Hepatocyte (in vitro differentiated cells): ENCODE measurements at regions not wholly inside any gene's neighbourhood (a gene's known extent, or its start where the extent isn't known, plus 50 kb on each side); places are given as distances from the start of the nearest gene placed in this dataset.

Experiments
- DNase-seq: peaks from one replicate; pipeline ENCODE4 v3.0.0-alpha.2; 2016; ENCODE audit warnings: low spot score
- H2AFZ ChIP-seq: fragments of 200-600 bp; sonication (generic); 2 replicates; pipeline ENCODE4 v1.6.0; 2016; ENCODE audit warnings: antibody characterized with exemption, mild to moderate bottlenecking
- H3K27ac ChIP-seq: fragments of 200-600 bp; sonication (generic); 2 replicates; pipeline ENCODE4 v1.5.1; 2016; ENCODE audit warnings: mild to moderate bottlenecking
- H3K27me3 ChIP-seq: fragments of 200-600 bp; sonication (generic); 2 replicates; pipeline ENCODE4 v1.6.1; 2016
- H3K36me3 ChIP-seq: fragments of 200-600 bp; sonication (generic); replicated peaks from 2 replicates; pipeline ENCODE4 v1.5.1; 2016; ENCODE audit warnings: low read depth; ENCODE audit not compliant: insufficient read depth
- H3K4me1 ChIP-seq: fragments of 200-600 bp; sonication (generic); 2 replicates; pipeline ENCODE4 v1.5.1; 2016; ENCODE audit warnings: mild to moderate bottlenecking, moderate library complexity; ENCODE audit not compliant: insufficient read depth
- H3K4me2 ChIP-seq: fragments of 200-600 bp; sonication (generic); 2 replicates; pipeline ENCODE4 v1.6.0; 2016
- H3K4me3 ChIP-seq: fragments of 200-600 bp; sonication (generic); 2 replicates; pipeline ENCODE4 v1.5.1; 2016; ENCODE audit warnings: mild to moderate bottlenecking
- H3K79me2 ChIP-seq: fragments of 200-600 bp; sonication (generic); 2 replicates; pipeline ENCODE4 v1.6.0; 2017; ENCODE audit warnings: mild to moderate bottlenecking
- H3K9me2 ChIP-seq: fragments of 200-600 bp; sonication (generic); replicated peaks from 2 replicates; pipeline ENCODE4 v1.6.0; 2017; ENCODE audit warnings: mild to moderate bottlenecking; ENCODE audit not compliant: insufficient read depth
- H3K9me3 ChIP-seq: fragments of 200-600 bp; sonication (generic); 2 replicates; pipeline ENCODE4 v1.5.1; 2016; ENCODE audit warnings: low read depth, mild to moderate bottlenecking
- H4K20me1 ChIP-seq: fragments of 200-600 bp; sonication (generic); 2 replicates; pipeline ENCODE4 v1.6.0; 2016; ENCODE audit warnings: mild to moderate bottlenecking; ENCODE audit not compliant: insufficient read depth, poor library complexity, severe bottlenecking
- EZH2 ChIP-seq: fragments of 200-600 bp; sonication (generic); IDR thresholded peaks from 2 replicates; pipeline ENCODE4 v1.6.1; 2016; ENCODE audit warnings: antibody characterized with exemption, mild to moderate bottlenecking, borderline replicate concordance
- EZH2phosphoT487 ChIP-seq: fragments of 200-600 bp; sonication (generic); IDR thresholded peaks from one replicate; pipeline ENCODE4 v1.6.1; 2018; ENCODE audit warnings: antibody characterized with exemption, mild to moderate bottlenecking, low read depth, moderate library complexity; ENCODE audit not compliant: unreplicated experiment, severe bottlenecking
- WGBS: methylation state at CpG from one replicate; pipeline ENCODE4 v1.1.6; 2016; ENCODE audit warnings: low lambda C conversion rate; ENCODE audit errors: missing lambda C conversion rate; 5-methylcytosine and 5-hydroxymethylcytosine counted together
- TF ChIP-seq, protein P1 (sequence below): fragments of 200-600 bp; sonication (generic); IDR thresholded peaks from 2 replicates; pipeline ENCODE4 v1.5.1; 2016; ENCODE audit warnings: antibody characterized with exemption, mild to moderate bottlenecking; ENCODE audit not compliant: poor library complexity

DNA sequence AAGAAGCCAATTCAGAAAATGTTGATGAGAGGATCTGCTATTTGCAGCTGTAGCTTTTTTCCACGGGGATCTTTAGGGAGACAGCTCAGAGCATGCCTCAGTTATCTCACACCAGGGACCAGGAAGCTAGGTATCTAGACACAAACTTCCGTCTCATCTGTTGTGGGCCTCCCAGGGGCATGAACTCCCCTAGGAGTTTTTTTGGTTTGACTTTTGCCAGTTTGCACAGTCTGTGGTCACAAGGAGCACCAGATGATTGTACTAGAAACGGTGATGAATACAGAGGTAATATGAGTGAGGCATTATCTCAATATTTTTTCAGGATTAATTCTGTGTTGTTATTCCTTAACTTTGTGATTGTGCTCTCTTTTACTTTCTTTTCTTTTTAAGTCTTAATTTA, 533.2 kb upstream of the SEMA6A start:
- WGBS: 60% methylated on average over 3 of the region's 3 CpGs

DNA sequence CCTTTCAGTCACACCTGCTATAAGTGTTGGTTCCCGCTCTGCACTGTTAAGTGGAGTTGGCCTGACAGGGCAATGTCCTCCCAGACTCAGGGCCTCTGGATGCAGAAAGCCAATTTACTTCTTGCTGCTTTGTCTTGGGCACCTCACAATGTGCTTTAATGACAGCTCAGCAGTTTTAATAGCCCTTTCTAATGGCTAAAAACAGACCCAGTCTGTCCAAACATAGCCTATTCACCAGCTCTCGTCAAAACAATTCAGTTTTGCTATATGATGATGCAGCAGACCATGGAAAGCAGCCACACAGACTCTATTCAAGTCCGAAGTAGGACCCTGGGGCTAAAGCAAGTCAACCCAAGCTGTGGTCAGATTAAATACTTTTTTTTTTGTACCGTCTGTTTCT, 529.1 kb upstream of the SEMA6A start:
- WGBS: 53% methylated on average over 4 of the region's 4 CpGs
- Histone ChIP-seq H3K79me2 (no peaks in the 10 kb centered on the region), H3K27ac (no peak overlapping the region), H3K27me3 (no peaks in the 10 kb centered on the region), H3K36me3 (no peaks in the 10 kb centered on the region), H3K4me1 (no peaks in the 10 kb centered on the region), H3K4me2 (no peak overlapping the region), H3K9me3 (no peaks in the 10 kb centered on the region), H4K20me1 (no peaks in the 10 kb centered on the region), H3K9me2 (no peaks in the 10 kb centered on the region), H2AFZ (no peak overlapping the region), H3K4me3 (no peak overlapping the region)
- DNase-seq: no peak
- no peak for TF ChIP-seq EZH2
- TF ChIP-seq, protein P1, sequence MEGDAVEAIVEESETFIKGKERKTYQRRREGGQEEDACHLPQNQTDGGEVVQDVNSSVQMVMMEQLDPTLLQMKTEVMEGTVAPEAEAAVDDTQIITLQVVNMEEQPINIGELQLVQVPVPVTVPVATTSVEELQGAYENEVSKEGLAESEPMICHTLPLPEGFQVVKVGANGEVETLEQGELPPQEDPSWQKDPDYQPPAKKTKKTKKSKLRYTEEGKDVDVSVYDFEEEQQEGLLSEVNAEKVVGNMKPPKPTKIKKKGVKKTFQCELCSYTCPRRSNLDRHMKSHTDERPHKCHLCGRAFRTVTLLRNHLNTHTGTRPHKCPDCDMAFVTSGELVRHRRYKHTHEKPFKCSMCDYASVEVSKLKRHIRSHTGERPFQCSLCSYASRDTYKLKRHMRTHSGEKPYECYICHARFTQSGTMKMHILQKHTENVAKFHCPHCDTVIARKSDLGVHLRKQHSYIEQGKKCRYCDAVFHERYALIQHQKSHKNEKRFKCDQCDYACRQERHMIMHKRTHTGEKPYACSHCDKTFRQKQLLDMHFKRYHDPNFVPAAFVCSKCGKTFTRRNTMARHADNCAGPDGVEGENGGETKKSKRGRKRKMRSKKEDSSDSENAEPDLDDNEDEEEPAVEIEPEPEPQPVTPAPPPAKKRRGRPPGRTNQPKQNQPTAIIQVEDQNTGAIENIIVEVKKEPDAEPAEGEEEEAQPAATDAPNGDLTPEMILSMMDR: no peak
- no peak for TF ChIP-seq EZH2phosphoT487

More for the DNA sequence above, 533.2 kb upstream of the SEMA6A start:
- Histone ChIP-seq H3K36me3 (no peaks in the 10 kb centered on the region), H2AFZ (no peak overlapping the region), H3K9me2 (no peaks in the 10 kb centered on the region), H3K4me3 (no peak overlapping the region), H3K9me3 (no peaks in the 10 kb centered on the region), H3K27ac (no peak overlapping the region), H3K4me2 (no peak overlapping the region), H3K79me2 (no peaks in the 10 kb centered on the region), H3K4me1 (no peaks in the 10 kb centered on the region), H4K20me1 (no peaks in the 10 kb centered on the region), H3K27me3 (no peaks in the 10 kb centered on the region)
- DNase-seq: no peak
- no peak for TF ChIP-seq EZH2phosphoT487
- no peak for TF ChIP-seq EZH2
- TF ChIP-seq, protein P1: no peak

DNA sequence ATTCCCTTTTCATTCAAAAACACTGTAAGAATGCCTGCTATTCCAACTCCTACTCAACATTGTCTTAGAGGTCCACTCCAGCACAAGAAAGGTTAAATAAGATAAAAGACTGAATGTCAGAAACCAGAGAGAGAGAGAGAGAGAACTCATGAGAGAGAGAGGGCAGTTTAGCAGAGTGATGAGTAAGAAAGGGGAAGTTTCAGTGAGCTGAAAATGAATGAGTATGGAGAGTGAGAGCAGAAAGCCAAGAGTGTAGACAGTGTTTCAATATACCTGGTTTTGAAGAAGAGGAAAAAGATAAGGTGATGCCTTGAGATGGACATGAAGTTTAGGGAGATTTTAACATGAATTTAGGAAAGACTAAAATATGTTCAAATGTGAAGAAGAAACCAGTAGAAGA, 528.0 kb upstream of the SEMA6A start:
- Histone ChIP-seq H3K4me1 (no peaks in the 10 kb centered on the region), H3K9me3 (no peaks in the 10 kb centered on the region), H3K79me2 (no peaks in the 10 kb centered on the region), H3K4me2 (no peak overlapping the region), H3K4me3 (no peak overlapping the region), H3K9me2 (no peaks in the 10 kb centered on the region), H3K36me3 (no peaks in the 10 kb centered on the region), H2AFZ (no peak overlapping the region), H4K20me1 (no peaks in the 10 kb centered on the region), H3K27ac (no peak overlapping the region), H3K27me3 (no peaks in the 10 kb centered on the region)
- no peak for TF ChIP-seq EZH2
- TF ChIP-seq, protein P1: no peak
- no peak for TF ChIP-seq EZH2phosphoT487
- no peak for DNase-seq

DNA sequence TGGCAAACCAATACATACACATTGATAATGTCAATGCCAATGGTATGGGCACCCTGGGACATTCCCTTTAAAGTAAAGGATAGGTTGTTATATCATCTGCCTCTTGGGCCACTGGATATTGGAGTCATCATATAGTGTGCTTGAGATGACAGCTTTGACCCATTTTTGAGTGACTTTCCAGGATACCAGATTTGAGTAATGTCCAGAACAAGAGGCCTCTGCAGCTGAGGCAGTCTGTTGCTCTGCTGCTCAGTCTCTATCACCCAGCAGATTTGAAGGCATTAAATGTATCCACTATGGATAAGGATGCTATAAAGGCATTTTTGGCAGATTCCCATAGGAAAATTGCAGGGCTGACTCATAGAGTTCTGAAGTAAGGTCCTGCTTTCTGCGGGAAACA, 525.6 kb upstream of the SEMA6A start:
- no peaks in the 10 kb centered on the region for H4K20me1 ChIP-seq
- H3K9me2 ChIP-seq: no peaks in the 10 kb centered on the region
- 81% methylated on average over 1 of the region's 1 CpG for WGBS
- peaks cover 4% of the 10 kb centered on the region for H3K4me1 ChIP-seq
- no peak overlapping the region for H3K4me2 ChIP-seq
- no peak for DNase-seq
- no peaks in the 10 kb centered on the region for H3K9me3 ChIP-seq
- H3K27ac ChIP-seq: no peak overlapping the region
- no peaks in the 10 kb centered on the region for H3K79me2 ChIP-seq
- H2AFZ ChIP-seq: no peak overlapping the region
- no peaks in the 10 kb centered on the region for H3K36me3 ChIP-seq
- no peaks in the 10 kb centered on the region for H3K27me3 ChIP-seq
- TF ChIP-seq, protein P1: no peak
- no peak for TF ChIP-seq EZH2phosphoT487
- no peak for TF ChIP-seq EZH2
- no peak overlapping the region for H3K4me3 ChIP-seq
